ENCODE measurements at regions not wholly inside any gene's neighbourhood (a gene's known extent, or its start where the extent isn't known, plus 50 kb on each side); places are given as distances from the start of the nearest gene placed in this dataset.

- no peak for DNase-seq (ENCODE audit: low read depth, low spot score)
- Histone ChIP-seq H3K27me3 (ENCODE audit: insufficient read depth, insufficient read length) (no peaks in the 10 kb centered on the region), H3K36me3 (ENCODE audit: insufficient read depth, insufficient read length, low read length) (no peaks in the 10 kb centered on the region), H3K4me3 (ENCODE audit: insufficient read length, low read depth) (no peak overlapping the region), H3K9ac (ENCODE audit: insufficient read length, low read depth) (no peak overlapping the region), H3K4me1 (ENCODE audit: insufficient read depth, insufficient read length) (no peaks in the 10 kb centered on the region), H3K9me3 (ENCODE audit: insufficient read depth, low read length) (no peaks in the 10 kb centered on the region)
- TF ChIP-seq SUZ12 (IDR thresholded peaks at IDR 0.05; ENCODE audit: extremely low read depth, insufficient read depth, insufficient read length) (no peak), YY1 (IDR thresholded peaks at IDR 0.05; ENCODE audit: insufficient read depth, insufficient read length) (no peak), ZNF274 (IDR thresholded peaks at IDR 0.05; ENCODE audit: low read depth, low read length) (no peak)
These were observed 171.1 kb upstream of the SLC7A11 start for GRCh38 chr4:138413273-138413672.

GRCh38 chr4:138412847-138413246 is 170.7 kb upstream of the SLC7A11 start:
- TF ChIP-seq YY1 (IDR thresholded peaks at IDR 0.05; ENCODE audit: insufficient read depth, insufficient read length) (no peak), ZNF274 (IDR thresholded peaks at IDR 0.05; ENCODE audit: low read depth, low read length) (no peak), SUZ12 (IDR thresholded peaks at IDR 0.05; ENCODE audit: extremely low read depth, insufficient read depth, insufficient read length) (no peak)
- no peaks in the 10 kb centered on the region for H3K4me1 ChIP-seq (ENCODE audit: insufficient read depth, insufficient read length)
- H3K9ac ChIP-seq (ENCODE audit: insufficient read length, low read depth): no peak overlapping the region
- H3K36me3 ChIP-seq (ENCODE audit: insufficient read depth, insufficient read length, low read length): no peaks in the 10 kb centered on the region
- no peaks in the 10 kb centered on the region for H3K27me3 ChIP-seq (ENCODE audit: insufficient read depth, insufficient read length)
- no peak overlapping the region for H3K4me3 ChIP-seq (ENCODE audit: insufficient read length, low read depth)
- DNase-seq (ENCODE audit: low read depth, low spot score): no peak
- no peaks in the 10 kb centered on the region for H3K9me3 ChIP-seq (ENCODE audit: insufficient read depth, low read length)

- Histone ChIP-seq H3K36me3 (ENCODE audit: insufficient read depth, insufficient read length, low read length) (no peaks in the 10 kb centered on the region), H3K9ac (ENCODE audit: insufficient read length, low read depth) (no peak overlapping the region), H3K4me1 (ENCODE audit: insufficient read depth, insufficient read length) (no peaks in the 10 kb centered on the region), H3K9me3 (ENCODE audit: insufficient read depth, low read length) (no peaks in the 10 kb centered on the region), H3K4me3 (ENCODE audit: insufficient read length, low read depth) (no peak overlapping the region), H3K27me3 (ENCODE audit: insufficient read depth, insufficient read length) (no peaks in the 10 kb centered on the region)
- no peak for DNase-seq (ENCODE audit: low read depth, low spot score)
- TF ChIP-seq ZNF274 (IDR thresholded peaks at IDR 0.05; ENCODE audit: low read depth, low read length) (no peak), YY1 (IDR thresholded peaks at IDR 0.05; ENCODE audit: insufficient read depth, insufficient read length) (no peak), SUZ12 (IDR thresholded peaks at IDR 0.05; ENCODE audit: extremely low read depth, insufficient read depth, insufficient read length) (no peak)
These were observed 168.1 kb upstream of the SLC7A11 start for GRCh38 chr4:138410266-138410665.

- Histone ChIP-seq H3K27me3 (ENCODE audit: insufficient read depth, insufficient read length) (no peaks in the 10 kb centered on the region), H3K4me1 (ENCODE audit: insufficient read depth, insufficient read length) (no peaks in the 10 kb centered on the region), H3K36me3 (ENCODE audit: insufficient read depth, insufficient read length, low read length) (no peaks in the 10 kb centered on the region), H3K4me3 (ENCODE audit: insufficient read length, low read depth) (no peak overlapping the region), H3K9me3 (ENCODE audit: insufficient read depth, low read length) (no peaks in the 10 kb centered on the region), H3K9ac (ENCODE audit: insufficient read length, low read depth) (no peak overlapping the region)
- no peak for DNase-seq (ENCODE audit: low read depth, low spot score)
- TF ChIP-seq ZNF274 (IDR thresholded peaks at IDR 0.05; ENCODE audit: low read depth, low read length) (no peak), YY1 (IDR thresholded peaks at IDR 0.05; ENCODE audit: insufficient read depth, insufficient read length) (no peak), SUZ12 (IDR thresholded peaks at IDR 0.05; ENCODE audit: extremely low read depth, insufficient read depth, insufficient read length) (no peak)
These were observed 167.5 kb upstream of the SLC7A11 start for GRCh38 chr4:138409670-138410069.

GRCh38 chr4:138408758-138409157 is 166.6 kb upstream of the SLC7A11 start:
- no peak for TF ChIP-seq YY1 (IDR thresholded peaks at IDR 0.05; ENCODE audit: insufficient read depth, insufficient read length)
- TF ChIP-seq ZNF274 (IDR thresholded peaks at IDR 0.05; ENCODE audit: low read depth, low read length): no peak
- TF ChIP-seq SUZ12 (IDR thresholded peaks at IDR 0.05; ENCODE audit: extremely low read depth, insufficient read depth, insufficient read length): no peak
- no peaks in the 10 kb centered on the region for H3K4me1 ChIP-seq (ENCODE audit: insufficient read depth, insufficient read length)
- H3K9me3 ChIP-seq (ENCODE audit: insufficient read depth, low read length): no peaks in the 10 kb centered on the region
- no peak overlapping the region for H3K4me3 ChIP-seq (ENCODE audit: insufficient read length, low read depth)
- no peak for DNase-seq (ENCODE audit: low read depth, low spot score)
- no peaks in the 10 kb centered on the region for H3K36me3 ChIP-seq (ENCODE audit: insufficient read depth, insufficient read length, low read length)
- no peak overlapping the region for H3K9ac ChIP-seq (ENCODE audit: insufficient read length, low read depth)
- no peaks in the 10 kb centered on the region for H3K27me3 ChIP-seq (ENCODE audit: insufficient read depth, insufficient read length)

GRCh38 chr4:138407329-138407728 is 165.2 kb upstream of the SLC7A11 start:
- TF ChIP-seq SUZ12 (IDR thresholded peaks at IDR 0.05; ENCODE audit: extremely low read depth, insufficient read depth, insufficient read length): no peak
- TF ChIP-seq ZNF274 (IDR thresholded peaks at IDR 0.05; ENCODE audit: low read depth, low read length): no peak
- TF ChIP-seq YY1 (IDR thresholded peaks at IDR 0.05; ENCODE audit: insufficient read depth, insufficient read length): no peak
- Histone ChIP-seq H3K36me3 (ENCODE audit: insufficient read depth, insufficient read length, low read length) (no peaks in the 10 kb centered on the region), H3K4me1 (ENCODE audit: insufficient read depth, insufficient read length) (no peaks in the 10 kb centered on the region), H3K9ac (ENCODE audit: insufficient read length, low read depth) (no peak overlapping the region), H3K4me3 (ENCODE audit: insufficient read length, low read depth) (no peak overlapping the region), H3K9me3 (ENCODE audit: insufficient read depth, low read length) (no peaks in the 10 kb centered on the region), H3K27me3 (ENCODE audit: insufficient read depth, insufficient read length) (no peaks in the 10 kb centered on the region)
- DNase-seq (ENCODE audit: low read depth, low spot score): no peak

GRCh38 chr4:138406876-138407275 is 164.7 kb upstream of the SLC7A11 start:
- no peak overlapping the region for H3K9ac ChIP-seq (ENCODE audit: insufficient read length, low read depth)
- no peaks in the 10 kb centered on the region for H3K36me3 ChIP-seq (ENCODE audit: insufficient read depth, insufficient read length, low read length)
- H3K4me3 ChIP-seq (ENCODE audit: insufficient read length, low read depth): no peak overlapping the region
- no peaks in the 10 kb centered on the region for H3K4me1 ChIP-seq (ENCODE audit: insufficient read depth, insufficient read length)
- no peak for DNase-seq (ENCODE audit: low read depth, low spot score)
- H3K27me3 ChIP-seq (ENCODE audit: insufficient read depth, insufficient read length): no peaks in the 10 kb centered on the region
- no peaks in the 10 kb centered on the region for H3K9me3 ChIP-seq (ENCODE audit: insufficient read depth, low read length)
- TF ChIP-seq SUZ12 (IDR thresholded peaks at IDR 0.05; ENCODE audit: extremely low read depth, insufficient read depth, insufficient read length) (no peak), ZNF274 (IDR thresholded peaks at IDR 0.05; ENCODE audit: low read depth, low read length) (no peak), YY1 (IDR thresholded peaks at IDR 0.05; ENCODE audit: insufficient read depth, insufficient read length) (no peak)
